HFFc6 (cell line): ENCODE measurements at regions not wholly inside any gene's neighbourhood (a gene's known extent, or its start where the extent isn't known, plus 50 kb on each side); places are given as distances from the start of the nearest gene placed in this dataset.
A peak's percentile ranks its signal among the peaks of the same experiment; 100 is the strongest.

Experiments
- DNase-seq: peaks from one replicate; pipeline ENCODE4 v3.0.0-alpha.2; 2018
- H3K27ac Mint-ChIP-seq: 2 replicates; pipeline ENCODE4 v1.8.0; 2020; ENCODE audit warnings: mild to moderate bottlenecking, mixed read lengths
- H3K27me3 Mint-ChIP-seq: 2 replicates; pipeline ENCODE4 v1.8.0; 2021; ENCODE audit warnings: mild to moderate bottlenecking, moderate library complexity, mixed read lengths; ENCODE audit not compliant: insufficient read depth
- H3K36me3 Mint-ChIP-seq: 2 replicates; pipeline ENCODE4 v1.8.0; 2021; ENCODE audit warnings: low read depth, mixed read lengths
- H3K4me1 Mint-ChIP-seq: 2 replicates; pipeline ENCODE4 v1.8.0; 2020; ENCODE audit warnings: low read depth, mixed read lengths
- H3K4me3 Mint-ChIP-seq: 2 replicates; pipeline ENCODE4 v1.8.0; 2020; ENCODE audit warnings: mild to moderate bottlenecking, moderate library complexity, mixed read lengths
- H3K9me3 Mint-ChIP-seq: 2 replicates; pipeline ENCODE4 v1.8.0; 2020; ENCODE audit warnings: mild to moderate bottlenecking, mixed read lengths
- CTCF ChIP-seq: fragments of 200-600 bp; sonication (generic); IDR thresholded peaks from 2 replicates; pipeline ENCODE4 v1.5.0; 2021; ENCODE audit warnings: antibody characterized with exemption, mild to moderate bottlenecking

GRCh38 chr10:44196336-44196735 is 188.6 kb downstream of the CXCL12 start:
- peaks cover 5% of the 10 kb centered on the region for H3K36me3 Mint-ChIP-seq
- 0 out of 2 replicates have a peak, but pooled peaks cover 2% of the 10 kb centered on the region for H3K27me3 Mint-ChIP-seq
- no peak overlapping the region for H3K4me3 Mint-ChIP-seq
- DNase-seq = no peak
- no peak for TF ChIP-seq CTCF
- peaks cover 46% of the 10 kb centered on the region for H3K4me1 Mint-ChIP-seq
- H3K27ac Mint-ChIP-seq = no peak overlapping the region
- no peaks in the 10 kb centered on the region for H3K9me3 Mint-ChIP-seq

- H3K4me3 Mint-ChIP-seq = no peak overlapping the region
- H3K27me3 Mint-ChIP-seq = 0 out of 2 replicates have a peak, but pooled peaks cover 2% of the 10 kb centered on the region
- H3K9me3 Mint-ChIP-seq = no peaks in the 10 kb centered on the region
- no peak overlapping the region for H3K27ac Mint-ChIP-seq
- H3K4me1 Mint-ChIP-seq = peaks cover 49% of the 10 kb centered on the region
- peaks cover 4% of the 10 kb centered on the region for H3K36me3 Mint-ChIP-seq
- no peak for DNase-seq
- no peak for TF ChIP-seq CTCF
Observed at GRCh38 chr10:44196008-44196320, 188.9 kb downstream of the CXCL12 start.

GRCh38 chr10:44195112-44196007 is 189.5 kb downstream of the CXCL12 start:
- Mint-ChIP-seq H3K27me3 (peaks cover 2% of the 10 kb centered on the region; the same call in 1 of the 2 replicates), H3K9me3 (peaks cover 4% of the 10 kb centered on the region; the same call in 1 of the 2 replicates), H3K36me3 (no peaks in the 10 kb centered on the region), H3K27ac (no peak overlapping the region), H3K4me1 (peaks cover 53% of the 10 kb centered on the region), H3K4me3 (no peak overlapping the region)
- DNase-seq = peak; percentile 90
- TF ChIP-seq CTCF = no peak

GRCh38 chr10:44194435-44194834 is 190.5 kb downstream of the CXCL12 start:
- no peak for DNase-seq
- no peak for TF ChIP-seq CTCF
- Mint-ChIP-seq H3K4me3 (no peak overlapping the region), H3K36me3 (no peaks in the 10 kb centered on the region), H3K4me1 (peaks cover 53% of the 10 kb centered on the region), H3K9me3 (peaks cover 4% of the 10 kb centered on the region; the same call in 1 of the 2 replicates), H3K27me3 (peaks cover 2% of the 10 kb centered on the region; the same call in 1 of the 2 replicates), H3K27ac (no peak overlapping the region)

GRCh38 chr10:44193567-44194220 is 191.2 kb downstream of the CXCL12 start:
- H3K36me3 Mint-ChIP-seq = peaks cover 2% of the 10 kb centered on the region; the same call in 1 of the 2 replicates
- no peak for TF ChIP-seq CTCF
- DNase-seq = no peak
- H3K9me3 Mint-ChIP-seq = peaks cover 4% of the 10 kb centered on the region; the same call in 1 of the 2 replicates
- no peak overlapping the region for H3K4me3 Mint-ChIP-seq
- peaks cover 50% of the 10 kb centered on the region for H3K4me1 Mint-ChIP-seq
- H3K27ac Mint-ChIP-seq = no peak overlapping the region
- peaks cover 2% of the 10 kb centered on the region; the same call in 1 of the 2 replicates for H3K27me3 Mint-ChIP-seq
